Thyroid gland (tissue), 4 donors: ENCODE measurements at regions not wholly inside any gene's neighbourhood (a gene's known extent, or its start where the extent isn't known, plus 50 kb on each side); places are given as distances from the start of the nearest gene placed in this dataset.

ENCODE experiments used
- POLR2A ChIP-seq, 2 donors: fragments of 450-650 bp; IDR thresholded peaks; one replicate each; pipeline ENCODE4 v1.6.1; 2017; ENCODE audit warnings: antibody characterized with exemption in 2 of 2, mild to moderate bottlenecking in 2 of 2, moderate library complexity in 1 of 2
- TF ChIP-seq, protein P1 (sequence below), 6 experiments: fragments of 200-600 bp in 3 of 6; fragments of 450-650 bp in 3 of 6; sonication (generic) in 3 of 6; IDR thresholded peaks; one replicate each; pipeline ENCODE4 v1.5.1; 2016 to 2019; ENCODE audit warnings: antibody characterized with exemption in 6 of 6, mild to moderate bottlenecking in 2 of 6, inconsistent platforms in 1 of 6, moderate library complexity in 1 of 6

DNA sequence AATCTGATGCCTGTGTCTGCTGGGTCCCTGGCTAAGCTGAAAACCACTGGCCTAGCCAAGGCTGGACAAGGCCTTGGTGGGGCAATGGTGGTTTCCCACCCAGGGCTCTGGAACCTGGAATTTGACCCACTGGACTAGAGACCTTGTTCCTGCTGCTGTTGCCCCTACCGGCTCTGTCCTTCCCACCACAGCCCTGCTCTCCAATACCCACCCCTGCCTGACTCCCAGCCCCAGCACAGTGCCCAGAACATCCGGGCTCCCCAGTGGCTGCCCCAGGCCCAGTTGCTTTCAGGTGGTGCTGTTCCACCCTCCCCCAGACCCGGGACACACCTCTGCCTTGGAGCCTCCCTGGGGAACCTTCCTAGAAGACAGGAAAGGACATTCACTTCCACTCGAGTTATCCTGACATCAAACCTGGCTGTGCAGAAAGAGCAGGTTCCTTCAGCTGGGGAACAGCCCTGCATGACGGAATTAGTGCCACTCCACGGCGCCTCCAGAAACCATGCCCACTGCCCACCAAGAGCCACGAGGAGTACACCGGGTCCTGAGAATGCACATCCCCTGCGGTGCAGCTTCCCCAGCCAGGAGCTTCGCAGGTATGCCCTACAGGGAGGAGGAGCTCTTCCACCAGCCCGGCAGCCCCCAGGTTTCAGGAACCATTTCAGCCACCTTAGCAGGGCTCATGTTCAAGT is 152.8 kb downstream of the OAT start:
- TF ChIP-seq, protein P1, sequence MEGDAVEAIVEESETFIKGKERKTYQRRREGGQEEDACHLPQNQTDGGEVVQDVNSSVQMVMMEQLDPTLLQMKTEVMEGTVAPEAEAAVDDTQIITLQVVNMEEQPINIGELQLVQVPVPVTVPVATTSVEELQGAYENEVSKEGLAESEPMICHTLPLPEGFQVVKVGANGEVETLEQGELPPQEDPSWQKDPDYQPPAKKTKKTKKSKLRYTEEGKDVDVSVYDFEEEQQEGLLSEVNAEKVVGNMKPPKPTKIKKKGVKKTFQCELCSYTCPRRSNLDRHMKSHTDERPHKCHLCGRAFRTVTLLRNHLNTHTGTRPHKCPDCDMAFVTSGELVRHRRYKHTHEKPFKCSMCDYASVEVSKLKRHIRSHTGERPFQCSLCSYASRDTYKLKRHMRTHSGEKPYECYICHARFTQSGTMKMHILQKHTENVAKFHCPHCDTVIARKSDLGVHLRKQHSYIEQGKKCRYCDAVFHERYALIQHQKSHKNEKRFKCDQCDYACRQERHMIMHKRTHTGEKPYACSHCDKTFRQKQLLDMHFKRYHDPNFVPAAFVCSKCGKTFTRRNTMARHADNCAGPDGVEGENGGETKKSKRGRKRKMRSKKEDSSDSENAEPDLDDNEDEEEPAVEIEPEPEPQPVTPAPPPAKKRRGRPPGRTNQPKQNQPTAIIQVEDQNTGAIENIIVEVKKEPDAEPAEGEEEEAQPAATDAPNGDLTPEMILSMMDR (IDR thresholded peaks at IDR 0.05), result no peak
- TF ChIP-seq POLR2A (IDR thresholded peaks at IDR 0.05), result no peak
